Kasumi-1 (cell line): ENCODE measurements at regions not wholly inside any gene's neighbourhood (a gene's known extent, or its start where the extent isn't known, plus 50 kb on each side); places are given as distances from the start of the nearest gene placed in this dataset.

Experiments used
- DNase-seq, 2 experiments: peaks; one replicate each; lab custom pipeline; 2025; lab: John Stamatoyannopoulos, UW

- DNase-seq: no peak
These were observed 631.5 kb downstream of the METTL15 start for GRCh38 chr11:28739489-28740280.

- DNase-seq: no peak
These were observed 630.4 kb downstream of the METTL15 start for GRCh38 chr11:28738549-28738948.

GRCh38 chr11:28736256-28736655 lies 628.1 kb downstream of the METTL15 start:
- no peak for DNase-seq

GRCh38 chr11:28735511-28735910 lies 627.3 kb downstream of the METTL15 start:
- no peak for DNase-seq

GRCh38 chr11:28730889-28731288 lies 622.7 kb downstream of the METTL15 start:
- no peak for DNase-seq

GRCh38 chr11:28730336-28730735 lies 622.1 kb downstream of the METTL15 start:
- DNase-seq: no peak

GRCh38 chr11:28729339-28729738 lies 621.2 kb downstream of the METTL15 start:
- DNase-seq: no peak

- no peak for DNase-seq
These were observed 620.5 kb downstream of the METTL15 start for GRCh38 chr11:28728666-28729065.

GRCh38 chr11:28727254-28727653 lies 619.1 kb downstream of the METTL15 start:
- DNase-seq: no peak

- DNase-seq: no peak
These were observed 618.2 kb downstream of the METTL15 start for GRCh38 chr11:28726432-28726831.

- DNase-seq: no peak
These were observed 607.5 kb downstream of the METTL15 start for GRCh38 chr11:28715726-28716125.

GRCh38 chr11:28713850-28714249 lies 605.7 kb downstream of the METTL15 start:
- no peak for DNase-seq

- no peak for DNase-seq
These were observed 599.9 kb downstream of the METTL15 start for GRCh38 chr11:28708075-28708474.

GRCh38 chr11:28704801-28705200 lies 596.6 kb downstream of the METTL15 start:
- DNase-seq: no peak

- no peak for DNase-seq
These were observed 595.2 kb downstream of the METTL15 start for GRCh38 chr11:28703371-28703770.

GRCh38 chr11:28702871-28703270 lies 594.7 kb downstream of the METTL15 start:
- no peak for DNase-seq

- no peak for DNase-seq
These were observed 594.2 kb downstream of the METTL15 start for GRCh38 chr11:28702450-28702790.

- DNase-seq: no peak
These were observed 593.7 kb downstream of the METTL15 start for GRCh38 chr11:28701760-28702449.

- DNase-seq: no peak
These were observed 591.5 kb downstream of the METTL15 start for GRCh38 chr11:28699701-28700100.

GRCh38 chr11:28697920-28698827 lies 590.0 kb downstream of the METTL15 start:
- peak; percentile 35 to 42 for DNase-seq

GRCh38 chr11:28696591-28696990 lies 588.4 kb downstream of the METTL15 start:
- DNase-seq: no peak

GRCh38 chr11:28690746-28691145 lies 582.6 kb downstream of the METTL15 start:
- DNase-seq: no peak
